Epithelial cell of esophagus (primary cell): ENCODE measurements at regions not wholly inside any gene's neighbourhood (a gene's known extent, or its start where the extent isn't known, plus 50 kb on each side); places are given as distances from the start of the nearest gene placed in this dataset.

Experiments
- DNase-seq: peaks from one replicate; pipeline ENCODE4 v3.0.0; 2010; ENCODE audit warnings: low read depth
- H3K4me3 ChIP-seq: 2 replicates; pipeline ENCODE4 v1.5.1; 2011; ENCODE audit warnings: mild to moderate bottlenecking, low read length, control low read depth
- CTCF ChIP-seq: IDR thresholded peaks from 2 replicates; pipeline ENCODE4 v1.5.1; 2011; ENCODE audit warnings: low read depth, mild to moderate bottlenecking, low read length, control low read depth, inconsistent platforms; ENCODE audit not compliant: insufficient read depth; ENCODE audit errors: missing control alignments

GRCh38 chr2:2708575-2709430, 377.7 kb upstream of the MYT1L start:
- DNase-seq: no peak
- no peak for TF ChIP-seq CTCF
- no peak overlapping the region for H3K4me3 ChIP-seq

- no peak overlapping the region for H3K4me3 ChIP-seq
- no peak for TF ChIP-seq CTCF
- DNase-seq: no peak
Measured at GRCh38 chr2:2707206-2707991, 376.3 kb upstream of the MYT1L start.

DNA sequence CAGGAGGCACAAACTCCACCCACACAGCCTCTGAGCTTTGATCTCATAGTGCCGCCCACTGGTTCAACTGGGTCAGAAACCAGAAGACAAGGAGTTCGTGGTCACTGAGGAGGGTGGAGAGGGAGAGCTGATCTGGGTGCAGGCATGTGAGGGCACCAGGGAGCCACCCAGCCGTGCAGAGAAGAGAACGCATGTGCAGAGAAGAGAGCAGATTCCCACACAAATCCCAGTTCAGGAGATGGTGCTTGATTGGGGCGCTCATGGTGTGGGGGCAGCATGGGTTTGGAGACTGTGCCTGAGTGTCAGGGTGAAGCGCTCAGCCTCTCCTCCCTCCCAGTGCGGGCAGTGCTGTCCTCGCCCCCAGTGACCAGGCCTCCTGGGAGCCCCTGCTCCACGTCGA, 375.2 kb upstream of the MYT1L start:
- no peak for TF ChIP-seq CTCF
- no peak overlapping the region for H3K4me3 ChIP-seq

DNA sequence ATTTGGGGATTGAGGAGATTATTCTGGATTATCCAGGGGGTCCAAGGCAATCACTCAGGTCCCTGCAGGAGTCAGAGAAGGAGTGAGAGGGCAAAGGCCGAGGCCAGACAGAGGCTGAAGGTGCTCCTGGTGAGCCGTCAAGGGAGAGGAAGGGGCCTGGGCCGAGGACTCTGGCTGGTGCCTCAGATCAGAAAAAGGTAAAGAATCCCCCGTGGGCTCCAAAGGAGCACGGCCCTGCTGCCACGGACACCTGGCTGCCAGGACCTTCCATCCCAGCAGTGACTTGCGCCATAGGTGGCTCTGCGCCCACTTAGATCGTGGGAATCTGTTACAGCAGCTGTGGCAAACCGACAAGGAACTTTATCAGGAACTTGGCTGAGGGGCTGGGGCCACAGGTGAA, 374.8 kb upstream of the MYT1L start:
- no peak for TF ChIP-seq CTCF
- DNase-seq: no peak
- H3K4me3 ChIP-seq: no peak overlapping the region

More for the DNA sequence above, 375.2 kb upstream of the MYT1L start:
- no peak for DNase-seq

GRCh38 chr2:2704428-2705090, 373.5 kb upstream of the MYT1L start:
- no peak for TF ChIP-seq CTCF
- H3K4me3 ChIP-seq: no peak overlapping the region
- DNase-seq: no peak

DNA sequence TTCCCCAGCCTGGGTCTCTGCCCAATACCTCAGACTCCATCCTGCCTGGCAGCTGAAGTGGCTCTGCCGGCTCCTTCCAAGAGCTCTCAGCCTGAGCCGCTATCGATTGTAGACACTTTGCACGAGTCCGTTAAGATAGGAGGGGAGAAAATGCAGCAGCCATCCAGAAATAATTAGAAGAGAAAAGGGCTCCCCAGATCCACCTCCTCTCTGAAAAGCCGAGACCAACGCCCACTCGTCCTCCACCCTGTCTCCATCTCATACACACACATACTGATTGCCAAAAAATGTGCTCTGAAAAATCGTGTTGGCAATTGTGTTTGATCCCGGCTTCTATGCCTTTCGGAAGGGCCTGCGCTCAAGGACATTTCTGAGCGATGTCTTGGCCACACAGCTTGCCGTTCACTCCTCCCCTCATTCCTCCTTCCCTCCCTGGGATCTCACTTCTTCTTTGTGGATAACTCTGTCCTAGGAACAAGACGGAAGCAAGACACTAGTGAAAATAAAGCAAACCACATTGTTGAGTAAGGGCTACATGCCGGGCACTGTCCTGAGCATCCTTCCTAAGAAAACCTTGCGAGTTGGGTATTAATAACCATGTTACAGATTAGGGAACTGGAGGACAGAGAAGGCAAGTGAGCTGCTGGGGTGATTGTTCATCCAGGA, 372.8 kb upstream of the MYT1L start:
- no peak for DNase-seq
- TF ChIP-seq CTCF: no peak
- no peak overlapping the region for H3K4me3 ChIP-seq
